ENCODE measurements at regions not wholly inside any gene's neighbourhood (a gene's known extent, or its start where the extent isn't known, plus 50 kb on each side); places are given as distances from the start of the nearest gene placed in this dataset.

- TF ChIP-seq POLR2A (IDR thresholded peaks at IDR 0.05), result no peak
- no peak for TF ChIP-seq CTCF (IDR thresholded peaks at IDR 0.05)
- no peak for TF ChIP-seq EP300 (IDR thresholded peaks at IDR 0.05)
These were observed 1477.2 kb downstream of the BRD1 start for GRCh38 chr22:48350456-48350855.
